CD8-positive, alpha-beta memory T cell (primary cell): ENCODE measurements at regions not wholly inside any gene's neighbourhood (a gene's known extent, or its start where the extent isn't known, plus 50 kb on each side); places are given as distances from the start of the nearest gene placed in this dataset.

Experiments
- CTCF ChIA-PET: fragments of 350-600 bp; sonication (Branson Sonifier 250); formaldehyde crosslinking; loops from one replicate; lab custom pipeline; 2021; ENCODE audit warnings: antibody characterized with exemption; lab: Charles Lee
- POLR2A ChIA-PET: fragments of 350-600 bp; sonication (Branson Sonifier 250); formaldehyde crosslinking; loops from one replicate; lab custom pipeline; 2021; ENCODE audit warnings: antibody characterized with exemption; lab: Charles Lee
- DNase-seq, 5 donors: peaks; one replicate each; pipeline versions ENCODE4 v3.0.0 to v3.0.0-alpha.2; 2020 to 2022; ENCODE audit warnings: mixed read lengths in 1 of 5
- H3K27ac ChIP-seq: one replicate; pipeline ENCODE4 v1.7.0; 2013; ENCODE audit warnings: low read depth, mild to moderate bottlenecking, low read length, moderate library complexity
- H3K27me3 ChIP-seq: 2 replicates; pipeline ENCODE4 v1.7.0; 2013; ENCODE audit warnings: low read length, mild to moderate bottlenecking; ENCODE audit not compliant: insufficient read depth, poor library complexity, severe bottlenecking
- H3K36me3 ChIP-seq: 2 replicates; pipeline ENCODE4 v1.7.0; 2013; ENCODE audit warnings: mild to moderate bottlenecking, low read length, moderate library complexity; ENCODE audit not compliant: insufficient read depth
- H3K4me1 ChIP-seq: 2 replicates; pipeline ENCODE4 v1.7.0; 2013; ENCODE audit warnings: mild to moderate bottlenecking, low read length, moderate library complexity; ENCODE audit not compliant: insufficient read depth
- H3K4me3 ChIP-seq: 2 replicates; pipeline ENCODE4 v1.7.0; 2013; ENCODE audit warnings: mild to moderate bottlenecking, low read length
- H3K9me3 ChIP-seq: 2 replicates; pipeline ENCODE4 v1.7.0; 2013; ENCODE audit warnings: mild to moderate bottlenecking, low read length
- H3K27ac Mint-ChIP-seq, 8 donors: one replicate each; pipeline ENCODE4 v1.8.0; 2020 to 2021; ENCODE audit warnings: mixed read lengths in 8 of 8, mild to moderate bottlenecking in 6 of 8, inconsistent platforms in 3 of 8, moderate library complexity in 3 of 8
- H3K27me3 Mint-ChIP-seq, 2 donors: one replicate each; pipeline ENCODE4 v1.8.0; 2020 to 2021; ENCODE audit warnings: mixed read lengths in 2 of 2, mild to moderate bottlenecking in 1 of 2, moderate library complexity in 1 of 2
- H3K36me3 Mint-ChIP-seq, 3 donors: one replicate each; pipeline ENCODE4 v1.8.0; 2020 to 2021; ENCODE audit warnings: mixed read lengths in 3 of 3, inconsistent platforms in 1 of 3, mild to moderate bottlenecking in 1 of 3
- H3K4me1 Mint-ChIP-seq, 3 donors: one replicate each; pipeline ENCODE4 v1.8.0; 2020 to 2021; ENCODE audit warnings: mixed read lengths in 3 of 3, inconsistent platforms in 1 of 3, mild to moderate bottlenecking in 1 of 3
- H3K4me3 Mint-ChIP-seq, 7 donors: one replicate each; pipeline ENCODE4 v1.8.0; 2020 to 2021; ENCODE audit warnings: mixed read lengths in 7 of 7, mild to moderate bottlenecking in 6 of 7, moderate library complexity in 4 of 7, inconsistent platforms in 2 of 7
- H3K9me3 Mint-ChIP-seq, 5 donors: one replicate each; pipeline ENCODE4 v1.8.0; 2020 to 2022; ENCODE audit warnings: mixed read lengths in 5 of 5, mild to moderate bottlenecking in 3 of 5, moderate library complexity in 2 of 5, inconsistent platforms in 1 of 5

DNA sequence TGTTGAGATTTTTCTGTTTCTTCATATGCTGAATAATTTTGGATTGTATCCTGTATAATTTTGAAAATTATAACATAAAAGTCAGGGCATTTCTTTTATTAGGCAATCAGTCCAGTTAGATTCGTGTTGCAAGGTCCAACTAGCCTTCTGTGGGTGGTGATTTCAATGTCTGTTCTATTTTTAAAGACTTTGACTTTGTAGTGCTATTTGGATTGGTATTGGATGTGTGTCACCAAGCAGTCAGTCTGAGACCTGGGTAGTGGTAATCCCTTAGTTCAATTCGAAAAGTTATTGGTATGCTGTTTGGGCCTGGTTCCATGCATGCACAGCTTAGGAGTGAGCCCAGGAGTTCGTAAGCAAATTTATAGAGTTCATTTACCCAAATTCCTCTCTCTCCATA is 82.2 kb downstream of the EPDR1 start:
- H3K9me3 Mint-ChIP-seq, result peaks cover 0 to 1% (median 0%) of the 10 kb centered on the region in 5 donors
- Histone ChIP-seq H3K4me3 (no peak overlapping the region), H3K9me3 (no peaks in the 10 kb centered on the region), H3K27me3 (no peaks in the 10 kb centered on the region), H3K36me3 (no peaks in the 10 kb centered on the region), H3K4me1 (no peaks in the 10 kb centered on the region), H3K27ac (no peak overlapping the region)
- peaks cover 0 to 1% (median 0%) of the 10 kb centered on the region in 3 donors for H3K36me3 Mint-ChIP-seq
- H3K4me1 Mint-ChIP-seq, result no peaks in the 10 kb centered on the region
- no peak for DNase-seq
- H3K27ac Mint-ChIP-seq, result no peak overlapping the region
- H3K27me3 Mint-ChIP-seq, result peaks cover 6 to 26% of the 10 kb centered on the region in 2 donors
- POLR2A ChIA-PET, result no interaction called here
- no peak overlapping the region for H3K4me3 Mint-ChIP-seq
- CTCF ChIA-PET, result no interaction called here

DNA sequence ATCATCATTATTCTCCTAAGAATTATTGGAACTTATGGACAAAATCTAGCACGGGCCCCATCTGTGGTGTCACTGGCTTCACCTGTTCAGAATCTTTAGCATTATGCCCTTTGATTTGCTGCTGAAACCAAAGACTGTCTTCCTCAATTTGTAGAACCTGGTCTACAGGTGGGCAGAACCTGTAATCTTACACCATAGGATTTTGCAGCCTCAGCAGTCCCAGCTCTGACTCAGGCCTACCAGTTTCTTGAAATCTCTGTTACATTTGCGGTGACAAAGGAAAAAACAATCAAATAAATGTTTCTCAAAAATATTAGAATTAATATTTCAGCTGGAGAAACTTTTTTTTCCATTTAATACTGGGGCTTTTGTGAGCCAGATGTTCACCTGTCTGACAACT is 86.1 kb downstream of the EPDR1 start:
- CTCF ChIA-PET, result no interaction called here
- Histone ChIP-seq H3K27ac (no peak overlapping the region), H3K4me1 (no peaks in the 10 kb centered on the region), H3K4me3 (no peak overlapping the region), H3K9me3 (no peaks in the 10 kb centered on the region), H3K27me3 (no peaks in the 10 kb centered on the region), H3K36me3 (no peaks in the 10 kb centered on the region)
- no peak for DNase-seq
- Mint-ChIP-seq H3K27me3 (peaks cover 3 to 32% of the 10 kb centered on the region in 2 donors), H3K4me3 (no peak overlapping the region), H3K4me1 (no peaks in the 10 kb centered on the region), H3K27ac (no peak overlapping the region), H3K36me3 (peaks cover 0 to 1% (median 0%) of the 10 kb centered on the region in 3 donors), H3K9me3 (peaks cover 0 to 13% (median 5%) of the 10 kb centered on the region in 5 donors)
- POLR2A ChIA-PET, result no interaction called here

DNA sequence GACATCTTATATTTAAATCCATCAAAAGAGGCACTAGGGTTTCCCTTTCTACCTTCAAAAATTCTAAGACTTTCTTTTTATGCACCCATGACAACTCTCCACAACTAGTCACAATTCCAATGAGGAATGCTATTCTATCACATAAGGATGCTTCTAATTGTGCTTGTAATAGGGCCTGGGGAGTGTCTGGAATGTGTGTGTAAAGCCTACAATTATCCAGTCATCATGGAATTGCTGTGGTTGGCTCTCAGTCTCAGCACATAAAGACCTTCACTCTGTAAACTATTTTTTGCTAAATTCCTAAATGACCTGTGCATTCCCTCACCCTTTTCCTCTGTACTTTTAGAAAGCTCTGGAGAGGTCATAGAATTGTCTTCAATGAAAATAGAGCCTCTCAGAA is 86.7 kb downstream of the EPDR1 start:
- DNase-seq, result no peak
- H3K9me3 ChIP-seq, result no peaks in the 10 kb centered on the region
- H3K4me1 Mint-ChIP-seq, result no peaks in the 10 kb centered on the region
- H3K27me3 Mint-ChIP-seq, result peaks cover 3 to 30% of the 10 kb centered on the region in 2 donors
- H3K4me3 Mint-ChIP-seq, result no peak overlapping the region
- no peaks in the 10 kb centered on the region for H3K4me1 ChIP-seq
- ChIA-PET POLR2A (no interaction called here), CTCF (no interaction called here)
- no peak overlapping the region for H3K4me3 ChIP-seq
- H3K36me3 ChIP-seq, result no peaks in the 10 kb centered on the region
- H3K27ac Mint-ChIP-seq, result no peak overlapping the region
- no peak overlapping the region for H3K27ac ChIP-seq
- H3K36me3 Mint-ChIP-seq, result no peaks in the 10 kb centered on the region
- peaks cover 0 to 13% (median 5%) of the 10 kb centered on the region in 5 donors for H3K9me3 Mint-ChIP-seq
- H3K27me3 ChIP-seq, result no peaks in the 10 kb centered on the region

- POLR2A ChIA-PET, result no interaction called here
- H3K9me3 Mint-ChIP-seq, result peaks cover 0 to 13% (median 5%) of the 10 kb centered on the region in 5 donors
Observed at GRCh38 chr7:38013246-38013645, 92.8 kb downstream of the EPDR1 start.

DNA sequence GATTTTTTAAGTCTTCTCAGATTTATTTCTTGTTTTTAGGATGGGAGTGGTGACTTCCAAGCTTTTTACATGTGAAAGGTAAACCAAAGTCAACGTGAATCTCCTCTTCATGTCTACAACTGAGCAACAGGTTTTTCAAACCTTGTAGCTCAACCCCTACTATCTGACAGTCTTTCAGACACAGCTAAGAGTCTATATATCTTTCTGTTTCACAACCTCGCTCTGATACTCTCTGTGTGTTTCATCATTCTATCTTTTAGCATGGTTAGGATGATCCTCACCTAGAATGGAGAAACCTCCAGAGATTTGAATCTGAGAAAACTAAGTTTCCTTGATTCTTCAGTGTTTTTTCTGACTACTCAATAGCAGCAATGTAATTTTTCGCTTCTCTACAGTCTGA is 96.1 kb downstream of the EPDR1 start:
- Mint-ChIP-seq H3K36me3 (no peaks in the 10 kb centered on the region), H3K27me3 (peaks cover 16 to 30% of the 10 kb centered on the region in 2 donors), H3K9me3 (no peaks in the 10 kb centered on the region), H3K4me3 (no peak overlapping the region), H3K4me1 (no peaks in the 10 kb centered on the region), H3K27ac (no peak overlapping the region)
- H3K4me1 ChIP-seq, result no peaks in the 10 kb centered on the region
- no peaks in the 10 kb centered on the region for H3K36me3 ChIP-seq
- no peaks in the 10 kb centered on the region for H3K9me3 ChIP-seq
- no peak overlapping the region for H3K4me3 ChIP-seq
- DNase-seq, result no peak
- ChIA-PET POLR2A (no interaction called here), CTCF (no interaction called here)
- no peak overlapping the region for H3K27ac ChIP-seq
- no peaks in the 10 kb centered on the region for H3K27me3 ChIP-seq

More at GRCh38 chr7:38013246-38013645, 92.8 kb downstream of the EPDR1 start:
- Histone ChIP-seq H3K36me3 (no peaks in the 10 kb centered on the region), H3K27me3 (no peaks in the 10 kb centered on the region), H3K27ac (no peak overlapping the region), H3K4me1 (no peaks in the 10 kb centered on the region), H3K4me3 (no peak overlapping the region), H3K9me3 (no peaks in the 10 kb centered on the region)
- DNase-seq, result no peak
- Mint-ChIP-seq H3K4me3 (no peak overlapping the region), H3K36me3 (no peaks in the 10 kb centered on the region), H3K4me1 (no peaks in the 10 kb centered on the region), H3K27me3 (peaks cover 15 to 25% of the 10 kb centered on the region in 2 donors), H3K27ac (no peak overlapping the region)
- CTCF ChIA-PET, result no interaction called here

- H3K4me1 Mint-ChIP-seq, result no peaks in the 10 kb centered on the region
- H3K4me1 ChIP-seq, result no peaks in the 10 kb centered on the region
- CTCF ChIA-PET, result no interaction called here
- DNase-seq, result no peak
- no peaks in the 10 kb centered on the region for H3K27me3 ChIP-seq
- H3K27me3 Mint-ChIP-seq, result peaks cover 21 to 37% of the 10 kb centered on the region in 2 donors
- POLR2A ChIA-PET, result no interaction called here
- H3K36me3 Mint-ChIP-seq, result no peaks in the 10 kb centered on the region
- H3K27ac ChIP-seq, result no peak overlapping the region
- H3K36me3 ChIP-seq, result no peaks in the 10 kb centered on the region
- no peak overlapping the region for H3K4me3 ChIP-seq
- no peaks in the 10 kb centered on the region for H3K9me3 Mint-ChIP-seq
- no peaks in the 10 kb centered on the region for H3K9me3 ChIP-seq
- no peak overlapping the region for H3K4me3 Mint-ChIP-seq
- no peak overlapping the region for H3K27ac Mint-ChIP-seq
Observed at GRCh38 chr7:38017320-38017719, 96.9 kb downstream of the EPDR1 start.

DNA sequence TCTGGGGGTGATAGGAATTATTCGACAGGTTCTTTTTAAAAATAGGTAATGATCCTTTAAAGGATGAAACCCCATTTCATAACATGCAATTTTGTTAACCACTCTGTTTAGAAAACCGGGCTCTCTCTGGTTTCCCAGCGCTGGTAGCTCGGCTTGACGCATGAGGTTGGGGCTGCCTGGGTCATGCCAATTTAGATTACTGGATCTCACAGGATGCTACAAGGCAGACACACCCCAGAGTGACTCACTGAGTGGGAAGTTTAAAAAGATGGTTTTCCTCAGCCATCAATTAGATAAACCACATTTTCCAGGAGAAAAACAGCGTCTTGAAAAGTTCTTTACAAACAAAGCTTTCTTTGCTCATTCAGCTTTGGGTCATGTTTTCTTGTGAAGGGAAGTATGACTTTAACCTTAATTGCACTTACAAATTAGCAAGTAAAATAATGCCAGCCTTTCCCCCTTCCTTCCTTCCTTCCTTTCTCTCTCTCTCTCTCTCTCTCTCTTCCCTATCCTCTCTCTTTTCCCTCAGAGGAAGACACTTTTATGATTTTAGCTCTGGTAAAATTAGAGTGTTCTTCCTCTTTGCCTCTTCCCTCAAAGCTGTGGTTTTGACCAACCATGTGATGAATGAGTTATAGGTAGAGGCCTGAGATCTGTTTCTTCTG is 99.8 kb downstream of the EPDR1 start:
- H3K4me3 ChIP-seq, result no peak overlapping the region
- no peak overlapping the region for H3K27ac ChIP-seq
- H3K27me3 ChIP-seq, result no peaks in the 10 kb centered on the region
- no peaks in the 10 kb centered on the region for H3K4me1 ChIP-seq
- H3K36me3 ChIP-seq, result no peaks in the 10 kb centered on the region
- H3K4me1 Mint-ChIP-seq, result no peaks in the 10 kb centered on the region
- DNase-seq, result no peak
- no peak overlapping the region for H3K27ac Mint-ChIP-seq
- H3K4me3 Mint-ChIP-seq, result no peak overlapping the region
- CTCF ChIA-PET, result no interaction called here
- H3K36me3 Mint-ChIP-seq, result no peaks in the 10 kb centered on the region
- no peaks in the 10 kb centered on the region for H3K9me3 Mint-ChIP-seq
- POLR2A ChIA-PET, result no interaction called here
- no peaks in the 10 kb centered on the region for H3K9me3 ChIP-seq
- H3K27me3 Mint-ChIP-seq, result peaks cover 17 to 42% of the 10 kb centered on the region in 2 donors

- H3K27ac ChIP-seq, result no peak overlapping the region
- H3K27me3 Mint-ChIP-seq, result peaks cover 17 to 35% of the 10 kb centered on the region in 2 donors
- H3K36me3 ChIP-seq, result no peaks in the 10 kb centered on the region
- DNase-seq, result no peak
- H3K4me3 ChIP-seq, result no peak overlapping the region
- H3K36me3 Mint-ChIP-seq, result no peaks in the 10 kb centered on the region
- no peak overlapping the region for H3K27ac Mint-ChIP-seq
- no peaks in the 10 kb centered on the region for H3K27me3 ChIP-seq
- H3K9me3 ChIP-seq, result no peaks in the 10 kb centered on the region
- no peaks in the 10 kb centered on the region for H3K9me3 Mint-ChIP-seq
- POLR2A ChIA-PET, result no interaction called here
- CTCF ChIA-PET, result no interaction called here
- H3K4me1 ChIP-seq, result no peaks in the 10 kb centered on the region
- no peak overlapping the region for H3K4me3 Mint-ChIP-seq
- no peaks in the 10 kb centered on the region for H3K4me1 Mint-ChIP-seq
Observed at GRCh38 chr7:38021892-38022291, 101.5 kb downstream of the EPDR1 start.
